ENCODE measurements at regions not wholly inside any gene's neighbourhood (a gene's known extent, or its start where the extent isn't known, plus 50 kb on each side); places are given as distances from the start of the nearest gene placed in this dataset.
"Not testable (repeated sequence)": the region's sequence is repeated elsewhere in the genome, so short reads cannot be mapped to it uniquely, and the experiment has no call there.

DNA sequence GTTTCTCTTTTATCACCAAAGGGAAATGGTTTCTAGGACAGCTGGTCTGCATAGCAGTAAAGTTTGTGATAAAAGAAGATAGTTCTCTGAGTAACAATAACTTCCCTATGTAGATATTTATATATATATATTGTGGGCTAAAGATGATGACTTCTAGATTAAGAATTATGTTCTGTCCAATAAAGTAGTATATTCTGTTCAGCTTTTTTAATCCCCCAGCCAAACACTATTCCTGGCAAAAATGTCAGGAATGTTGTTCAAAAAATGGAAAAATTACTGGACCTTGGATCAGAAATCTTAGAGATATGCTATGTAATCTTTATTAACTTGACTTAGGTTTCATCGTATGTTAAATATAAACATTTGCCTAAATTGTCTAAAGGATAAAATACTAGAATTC, 136.3 kb upstream of the GNAI1 start:
- Histone ChIP-seq H3K4me1 (no peaks in the 10 kb centered on the region), H3K4me3 (no peak overlapping the region), H3K27ac (no peak overlapping the region), H3K36me3 (no peaks in the 10 kb centered on the region), H3K9me3 (no peaks in the 10 kb centered on the region), H3K27me3 (no peaks in the 10 kb centered on the region)
- intact Hi-C loops (cut with DNase I), result no loop called here
- TF ChIP-seq, protein P1, sequence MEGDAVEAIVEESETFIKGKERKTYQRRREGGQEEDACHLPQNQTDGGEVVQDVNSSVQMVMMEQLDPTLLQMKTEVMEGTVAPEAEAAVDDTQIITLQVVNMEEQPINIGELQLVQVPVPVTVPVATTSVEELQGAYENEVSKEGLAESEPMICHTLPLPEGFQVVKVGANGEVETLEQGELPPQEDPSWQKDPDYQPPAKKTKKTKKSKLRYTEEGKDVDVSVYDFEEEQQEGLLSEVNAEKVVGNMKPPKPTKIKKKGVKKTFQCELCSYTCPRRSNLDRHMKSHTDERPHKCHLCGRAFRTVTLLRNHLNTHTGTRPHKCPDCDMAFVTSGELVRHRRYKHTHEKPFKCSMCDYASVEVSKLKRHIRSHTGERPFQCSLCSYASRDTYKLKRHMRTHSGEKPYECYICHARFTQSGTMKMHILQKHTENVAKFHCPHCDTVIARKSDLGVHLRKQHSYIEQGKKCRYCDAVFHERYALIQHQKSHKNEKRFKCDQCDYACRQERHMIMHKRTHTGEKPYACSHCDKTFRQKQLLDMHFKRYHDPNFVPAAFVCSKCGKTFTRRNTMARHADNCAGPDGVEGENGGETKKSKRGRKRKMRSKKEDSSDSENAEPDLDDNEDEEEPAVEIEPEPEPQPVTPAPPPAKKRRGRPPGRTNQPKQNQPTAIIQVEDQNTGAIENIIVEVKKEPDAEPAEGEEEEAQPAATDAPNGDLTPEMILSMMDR (IDR thresholded peaks at IDR 0.05), result no peak
- no peak for DNase-seq (ENCODE audit: low spot score in 2 of 2)

DNA sequence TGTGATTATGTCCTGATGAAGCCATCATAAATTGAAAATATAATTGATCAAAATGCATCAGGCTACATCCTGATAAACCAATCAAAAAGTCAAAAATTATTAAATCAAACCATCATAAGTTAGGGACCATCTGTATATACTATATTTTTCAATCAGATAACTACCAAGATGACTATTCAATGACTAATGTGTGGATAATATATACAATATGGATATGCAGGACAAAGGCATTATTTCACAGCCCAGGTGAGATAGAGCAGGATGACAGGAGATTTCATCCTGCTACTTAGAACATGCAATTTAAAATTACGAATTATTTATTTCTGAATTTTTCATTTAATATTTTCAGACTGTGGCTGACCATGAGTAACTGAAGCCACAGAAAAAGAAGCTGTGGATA, 137.3 kb upstream of the GNAI1 start:
- Histone ChIP-seq H3K27ac (no peak overlapping the region), H3K4me1 (no peaks in the 10 kb centered on the region)
- intact Hi-C loops (cut with DNase I), result no loop called here

DNA sequence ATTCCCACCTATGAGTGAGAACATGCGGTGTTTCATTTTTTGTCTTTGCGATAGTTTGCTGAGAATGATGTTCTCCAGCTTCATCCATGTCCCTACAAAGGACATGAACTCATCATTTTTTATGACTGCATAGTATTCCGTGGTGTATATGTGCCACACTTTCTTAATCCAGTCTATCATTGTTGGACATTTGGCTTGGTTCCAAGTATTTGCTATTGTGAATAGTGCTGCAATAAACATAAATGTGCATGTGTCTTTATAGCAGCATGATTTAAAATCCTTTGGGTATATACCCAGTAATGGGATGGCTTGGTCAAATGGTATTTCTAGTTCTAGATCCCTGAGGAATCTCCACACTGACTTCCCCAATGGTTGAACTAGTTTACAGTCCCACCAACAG, 138.9 kb upstream of the GNAI1 start:
- H3K4me3 ChIP-seq; DNase-seq (ENCODE audit: low spot score in 2 of 2); H3K36me3 ChIP-seq; H3K9me3 ChIP-seq; H3K27me3 ChIP-seq; H3K4me1 ChIP-seq; intact Hi-C loops (cut with DNase I); H3K27ac ChIP-seq: not testable (repeated sequence)

More for the DNA sequence above, 137.3 kb upstream of the GNAI1 start:
- Histone ChIP-seq H3K4me3 (no peak overlapping the region), H3K27me3 (no peaks in the 10 kb centered on the region), H3K9me3 (no peaks in the 10 kb centered on the region), H3K36me3 (no peaks in the 10 kb centered on the region)
- TF ChIP-seq, protein P1 (IDR thresholded peaks at IDR 0.05), result no peak
- no peak for DNase-seq (ENCODE audit: low spot score in 2 of 2)

DNA sequence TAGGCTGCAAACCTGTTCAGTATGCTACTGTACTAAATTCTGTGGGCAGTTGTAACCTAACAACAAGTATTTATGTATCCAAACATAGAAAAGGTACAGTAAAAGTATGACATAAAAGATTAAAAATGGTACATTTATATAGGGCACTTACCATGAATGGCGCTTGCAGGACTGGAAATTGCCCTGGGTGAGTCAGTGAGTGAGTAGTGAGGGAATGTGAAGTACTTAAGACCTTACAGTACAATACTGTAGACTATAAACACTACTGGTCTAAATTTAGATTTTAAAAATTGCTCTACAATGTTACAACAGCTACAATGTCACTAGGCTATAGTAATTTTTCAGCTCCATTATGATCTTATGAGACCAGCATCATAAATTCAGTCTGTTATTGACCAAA, 146.0 kb upstream of the GNAI1 start:
- Histone ChIP-seq H3K36me3 (no peaks in the 10 kb centered on the region), H3K4me3 (no peak overlapping the region), H3K27ac (no peak overlapping the region), H3K4me1 (no peaks in the 10 kb centered on the region), H3K27me3 (no peaks in the 10 kb centered on the region), H3K9me3 (no peaks in the 10 kb centered on the region)
- TF ChIP-seq, protein P1 (IDR thresholded peaks at IDR 0.05), result no peak
- intact Hi-C loops (cut with DNase I), result no loop called here
- DNase-seq (ENCODE audit: low spot score in 2 of 2), result no peak

DNA sequence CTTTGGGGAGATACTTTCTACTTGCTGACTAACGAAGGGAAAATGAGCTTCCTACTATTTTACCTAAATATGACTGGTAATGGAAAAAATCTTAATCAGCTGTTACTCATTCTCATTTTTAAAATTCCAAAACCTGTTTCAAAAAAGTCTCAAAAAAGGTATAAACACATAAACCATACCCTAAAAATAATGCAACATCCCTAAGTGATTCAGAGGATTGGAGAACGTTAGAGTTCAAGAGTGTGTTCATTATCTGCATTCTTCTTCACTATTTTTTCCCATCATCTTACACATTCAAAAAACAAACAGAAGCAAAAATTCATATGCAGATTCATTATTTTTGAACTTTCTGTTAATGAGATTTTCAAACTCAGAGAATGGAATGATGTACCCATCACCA, 150.4 kb upstream of the GNAI1 start:
- no peak for DNase-seq (ENCODE audit: low spot score in 2 of 2)
- TF ChIP-seq, protein P1 (IDR thresholded peaks at IDR 0.05), result no peak
- intact Hi-C loops (cut with DNase I), result no loop called here
- Histone ChIP-seq H3K36me3 (no peaks in the 10 kb centered on the region), H3K4me1 (no peaks in the 10 kb centered on the region), H3K27me3 (no peaks in the 10 kb centered on the region), H3K27ac (no peak overlapping the region), H3K4me3 (no peak overlapping the region), H3K9me3 (no peaks in the 10 kb centered on the region)

- H3K9me3 ChIP-seq, result no peaks in the 10 kb centered on the region
- no peak overlapping the region for H3K27ac ChIP-seq
- H3K4me3 ChIP-seq, result no peak overlapping the region
- TF ChIP-seq, protein P1 (IDR thresholded peaks at IDR 0.05), result no peak
- no peaks in the 10 kb centered on the region for H3K36me3 ChIP-seq
- H3K27me3 ChIP-seq, result no peaks in the 10 kb centered on the region
- intact Hi-C loops (cut with DNase I), result no loop called here
- no peak for DNase-seq (ENCODE audit: low spot score in 2 of 2)
- H3K4me1 ChIP-seq, result no peaks in the 10 kb centered on the region
Measured at GRCh38 chr7:79982141-79982770, 152.4 kb upstream of the GNAI1 start.

Measured in ascending aorta (tissue), 2 donors.